CD4-positive, CD25-positive, alpha-beta regulatory T cell (primary cell): ENCODE measurements at regions not wholly inside any gene's neighbourhood (a gene's known extent, or its start where the extent isn't known, plus 50 kb on each side); places are given as distances from the start of the nearest gene placed in this dataset.

Experiments
- ATAC-seq, 2 donors: fragments of 150-1000 bp; cut with Tn5 transposase; one replicate each; pipeline ENCODE4 v1.10.0; 2021; ENCODE audit warnings: low read depth in 2 of 2, moderate number of reproducible peaks in 2 of 2, moderate library complexity in 1 of 2
- DNase-seq, 3 donors: peaks; one replicate each; pipeline versions ENCODE4 v3.0.0 to v3.0.0-alpha.2; 2012 to 2022; ENCODE audit warnings: mixed read lengths in 1 of 3
- H3K27ac ChIP-seq: one replicate; pipeline ENCODE4 v1.7.0; 2013; ENCODE audit warnings: mild to moderate bottlenecking, low read length; ENCODE audit not compliant: insufficient read depth, poor library complexity, severe bottlenecking
- H3K27me3 ChIP-seq: one replicate; pipeline ENCODE4 v1.7.0; 2013; ENCODE audit warnings: low read length; ENCODE audit not compliant: control insufficient read depth, insufficient read depth
- H3K36me3 ChIP-seq: one replicate; pipeline ENCODE4 v1.7.0; 2013; ENCODE audit warnings: mild to moderate bottlenecking, low read length, moderate library complexity; ENCODE audit not compliant: control insufficient read depth, insufficient read depth
- H3K4me1 ChIP-seq: 2 replicates; pipeline ENCODE4 v1.7.0; 2013; ENCODE audit warnings: mild to moderate bottlenecking, low read length; ENCODE audit not compliant: insufficient read depth, control insufficient read depth, poor library complexity, severe bottlenecking
- H3K4me3 ChIP-seq: one replicate; pipeline ENCODE4 v1.7.0; 2013; ENCODE audit warnings: low read depth, mild to moderate bottlenecking, low read length, moderate library complexity
- H3K9me3 ChIP-seq, 2 experiments: 1 replicate in 1 of 2; 2 replicates in 1 of 2; pipeline ENCODE4 v1.7.0; 2013; ENCODE audit warnings: low read length in 2 of 2, mild to moderate bottlenecking in 1 of 2, moderate library complexity in 1 of 2; ENCODE audit not compliant: control insufficient read depth in 2 of 2
- H3K27ac Mint-ChIP-seq, 3 donors: one replicate each; pipeline ENCODE4 v1.8.0; 2020 to 2022; ENCODE audit warnings: mild to moderate bottlenecking in 3 of 3, mixed read lengths in 3 of 3, moderate library complexity in 2 of 3
- H3K27me3 Mint-ChIP-seq: one replicate; pipeline ENCODE4 v1.8.0; 2022; ENCODE audit warnings: mild to moderate bottlenecking, mixed read lengths
- H3K36me3 Mint-ChIP-seq: one replicate; pipeline ENCODE4 v1.8.0; 2020; ENCODE audit warnings: mixed read lengths
- H3K4me1 Mint-ChIP-seq, 4 donors: one replicate each; pipeline ENCODE4 v1.8.0; 2020 to 2022; ENCODE audit warnings: mixed read lengths in 4 of 4, mild to moderate bottlenecking in 1 of 4
- H3K4me3 Mint-ChIP-seq, 4 donors: one replicate each; pipeline ENCODE4 v1.8.0; 2020 to 2022; ENCODE audit warnings: mild to moderate bottlenecking in 4 of 4, mixed read lengths in 4 of 4, moderate library complexity in 3 of 4
- H3K9me3 Mint-ChIP-seq, 7 donors: one replicate each; pipeline ENCODE4 v1.8.0; 2020 to 2022; ENCODE audit warnings: mixed read lengths in 7 of 7, mild to moderate bottlenecking in 3 of 7, moderate library complexity in 2 of 7

- Mint-ChIP-seq H3K27me3 (no peaks in the 10 kb centered on the region), H3K36me3 (no peaks in the 10 kb centered on the region), H3K9me3 (peaks cover 0 to 12% (median 4%) of the 10 kb centered on the region in 7 donors), H3K4me3 (no peak overlapping the region), H3K4me1 (no peaks in the 10 kb centered on the region), H3K27ac (peak overlapping the region in 1 of 3 donors; percentile 43)
- Histone ChIP-seq H3K4me1 (no peaks in the 10 kb centered on the region), H3K27ac (no peak overlapping the region), H3K4me3 (no peak overlapping the region), H3K27me3 (no peaks in the 10 kb centered on the region), H3K9me3 (peaks cover 0 to 4% of the 10 kb centered on the region in 2 experiments), H3K36me3 (no peaks in the 10 kb centered on the region)
- ATAC-seq: no peak
- no peak for DNase-seq
Observed at GRCh38 chr13:62706048-62706447, 1290.4 kb upstream of the PCDH20 start.

- no peak overlapping the region for H3K4me3 Mint-ChIP-seq
- Histone ChIP-seq H3K4me3 (no peak overlapping the region), H3K9me3 (peaks cover 4 to 5% of the 10 kb centered on the region in 2 experiments), H3K27ac (no peak overlapping the region), H3K4me1 (no peaks in the 10 kb centered on the region), H3K27me3 (no peaks in the 10 kb centered on the region), H3K36me3 (no peaks in the 10 kb centered on the region)
- ATAC-seq (no peak), DNase-seq (no peak)
- no peaks in the 10 kb centered on the region for H3K4me1 Mint-ChIP-seq
- H3K36me3 Mint-ChIP-seq: no peaks in the 10 kb centered on the region
- H3K9me3 Mint-ChIP-seq: peaks cover 0 to 12% (median 2%) of the 10 kb centered on the region in 7 donors
- no peaks in the 10 kb centered on the region for H3K27me3 Mint-ChIP-seq
- no peak overlapping the region for H3K27ac Mint-ChIP-seq
Observed at GRCh38 chr13:62704875-62705274, 1289.2 kb upstream of the PCDH20 start.

GRCh38 chr13:62702502-62702901, 1286.9 kb upstream of the PCDH20 start:
- Mint-ChIP-seq H3K4me3 (no peak overlapping the region), H3K4me1 (no peaks in the 10 kb centered on the region), H3K36me3 (no peaks in the 10 kb centered on the region), H3K27me3 (no peaks in the 10 kb centered on the region), H3K9me3 (peaks cover 0 to 16% (median 0%) of the 10 kb centered on the region in 7 donors), H3K27ac (no peak overlapping the region)
- Histone ChIP-seq H3K27me3 (no peaks in the 10 kb centered on the region), H3K4me1 (no peaks in the 10 kb centered on the region), H3K36me3 (no peaks in the 10 kb centered on the region), H3K4me3 (no peak overlapping the region), H3K9me3 (peaks cover 4 to 5% of the 10 kb centered on the region in 2 experiments), H3K27ac (no peak overlapping the region)
- DNase-seq (no peak), ATAC-seq (no peak)

- Mint-ChIP-seq H3K27me3 (no peaks in the 10 kb centered on the region), H3K9me3 (peaks cover 0 to 8% (median 4%) of the 10 kb centered on the region in 7 donors), H3K36me3 (no peaks in the 10 kb centered on the region), H3K4me1 (no peaks in the 10 kb centered on the region), H3K4me3 (no peak overlapping the region), H3K27ac (no peak overlapping the region)
- no peaks in the 10 kb centered on the region for H3K27me3 ChIP-seq
- DNase-seq (no peak), ATAC-seq (no peak)
- no peaks in the 10 kb centered on the region for H3K36me3 ChIP-seq
- H3K4me1 ChIP-seq: no peaks in the 10 kb centered on the region
- peaks cover 5 to 10% of the 10 kb centered on the region in 2 experiments for H3K9me3 ChIP-seq
- no peak overlapping the region for H3K4me3 ChIP-seq
- H3K27ac ChIP-seq: no peak overlapping the region
Observed at GRCh38 chr13:62697701-62698100, 1282.1 kb upstream of the PCDH20 start.

- Mint-ChIP-seq H3K4me1 (no peaks in the 10 kb centered on the region), H3K9me3 (peaks cover 0 to 9% (median 7%) of the 10 kb centered on the region in 7 donors), H3K36me3 (no peaks in the 10 kb centered on the region), H3K27me3 (no peaks in the 10 kb centered on the region), H3K27ac (no peak overlapping the region), H3K4me3 (no peak overlapping the region)
- Histone ChIP-seq H3K27me3 (no peaks in the 10 kb centered on the region), H3K27ac (no peak overlapping the region), H3K9me3 (peaks cover 5 to 10% of the 10 kb centered on the region in 2 experiments), H3K4me3 (no peak overlapping the region), H3K36me3 (no peaks in the 10 kb centered on the region), H3K4me1 (no peaks in the 10 kb centered on the region)
- ATAC-seq (no peak), DNase-seq (no peak)
Observed at GRCh38 chr13:62696490-62696889, 1280.8 kb upstream of the PCDH20 start.

- H3K27me3 Mint-ChIP-seq: no peaks in the 10 kb centered on the region
- Histone ChIP-seq H3K4me1 (no peaks in the 10 kb centered on the region), H3K27me3 (no peaks in the 10 kb centered on the region), H3K36me3 (no peaks in the 10 kb centered on the region), H3K4me3 (no peak overlapping the region), H3K27ac (no peak overlapping the region), H3K9me3 (no peaks in the 10 kb centered on the region)
- H3K9me3 Mint-ChIP-seq: peaks cover 0 to 9% (median 3%) of the 10 kb centered on the region in 7 donors
- H3K4me3 Mint-ChIP-seq: no peak overlapping the region
- no peak overlapping the region for H3K27ac Mint-ChIP-seq
- no peaks in the 10 kb centered on the region for H3K36me3 Mint-ChIP-seq
- DNase-seq (no peak), ATAC-seq (no peak)
- H3K4me1 Mint-ChIP-seq: no peaks in the 10 kb centered on the region
Observed at GRCh38 chr13:62687732-62688131, 1272.1 kb upstream of the PCDH20 start.

- H3K27me3 ChIP-seq: no peaks in the 10 kb centered on the region
- Mint-ChIP-seq H3K27ac (no peak overlapping the region), H3K36me3 (no peaks in the 10 kb centered on the region), H3K27me3 (no peaks in the 10 kb centered on the region), H3K9me3 (peaks cover 0 to 6% (median 4%) of the 10 kb centered on the region in 7 donors), H3K4me1 (no peaks in the 10 kb centered on the region), H3K4me3 (no peak overlapping the region)
- H3K36me3 ChIP-seq: no peaks in the 10 kb centered on the region
- no peak overlapping the region for H3K4me3 ChIP-seq
- no peak overlapping the region for H3K27ac ChIP-seq
- ATAC-seq (no peak), DNase-seq (no peak)
- no peaks in the 10 kb centered on the region for H3K9me3 ChIP-seq
- no peaks in the 10 kb centered on the region for H3K4me1 ChIP-seq
Observed at GRCh38 chr13:62684359-62684758, 1268.7 kb upstream of the PCDH20 start.

GRCh38 chr13:62682788-62683187, 1267.1 kb upstream of the PCDH20 start:
- no peak overlapping the region for H3K27ac ChIP-seq
- Mint-ChIP-seq H3K4me3 (no peak overlapping the region), H3K4me1 (no peaks in the 10 kb centered on the region), H3K9me3 (peaks cover 0 to 9% (median 6%) of the 10 kb centered on the region in 7 donors), H3K27me3 (no peaks in the 10 kb centered on the region), H3K27ac (no peak overlapping the region), H3K36me3 (no peaks in the 10 kb centered on the region)
- no peaks in the 10 kb centered on the region for H3K27me3 ChIP-seq
- no peak for DNase-seq
- H3K4me1 ChIP-seq: no peaks in the 10 kb centered on the region
- H3K4me3 ChIP-seq: no peak overlapping the region
- H3K36me3 ChIP-seq: no peaks in the 10 kb centered on the region
- ATAC-seq: no peak
- no peaks in the 10 kb centered on the region for H3K9me3 ChIP-seq
